Astrocyte of the cerebellum (primary cell): ENCODE measurements at regions not wholly inside any gene's neighbourhood (a gene's known extent, or its start where the extent isn't known, plus 50 kb on each side); places are given as distances from the start of the nearest gene placed in this dataset.

ENCODE experiments used
- DNase-seq: peaks from one replicate; pipeline ENCODE4 v3.0.0-alpha.2; 2011; ENCODE audit warnings: low read depth
- H3K4me3 ChIP-seq: 2 replicates; pipeline ENCODE4 v1.5.1; 2011; ENCODE audit warnings: mild to moderate bottlenecking, low read depth, low read length, moderate library complexity
- in situ Hi-C: cut with HindIII; loops from 2 replicates; pipeline ENCODE4 v1.10.0; 2017; ENCODE audit warnings: low sequenced_read_pairs
- TF ChIP-seq, protein P1 (sequence below): IDR thresholded peaks from 2 replicates; pipeline ENCODE4 v1.5.1; 2012; ENCODE audit warnings: low read length, low read depth, moderate library complexity, mild to moderate bottlenecking; ENCODE audit errors: missing control alignments

DNA sequence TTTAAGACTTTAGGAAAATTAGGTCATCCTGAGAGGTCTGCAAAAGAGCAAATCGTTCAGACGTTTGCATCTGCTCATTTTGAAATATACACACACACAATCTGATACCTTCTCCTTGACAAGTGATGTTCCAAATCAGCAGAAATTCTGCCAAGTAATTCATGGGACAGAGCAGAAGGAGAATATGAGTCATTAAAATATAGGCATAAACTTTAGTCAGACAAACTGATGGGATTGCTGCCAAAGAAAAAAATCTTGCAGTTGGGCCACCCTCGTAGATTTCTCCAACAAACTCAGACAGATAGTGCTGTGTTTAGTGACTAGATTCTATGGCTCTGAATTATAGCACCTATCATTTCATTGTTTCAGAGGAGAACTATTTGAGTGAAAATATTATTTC, 336.3 kb downstream of the NYAP2 start:
- TF ChIP-seq, protein P1, sequence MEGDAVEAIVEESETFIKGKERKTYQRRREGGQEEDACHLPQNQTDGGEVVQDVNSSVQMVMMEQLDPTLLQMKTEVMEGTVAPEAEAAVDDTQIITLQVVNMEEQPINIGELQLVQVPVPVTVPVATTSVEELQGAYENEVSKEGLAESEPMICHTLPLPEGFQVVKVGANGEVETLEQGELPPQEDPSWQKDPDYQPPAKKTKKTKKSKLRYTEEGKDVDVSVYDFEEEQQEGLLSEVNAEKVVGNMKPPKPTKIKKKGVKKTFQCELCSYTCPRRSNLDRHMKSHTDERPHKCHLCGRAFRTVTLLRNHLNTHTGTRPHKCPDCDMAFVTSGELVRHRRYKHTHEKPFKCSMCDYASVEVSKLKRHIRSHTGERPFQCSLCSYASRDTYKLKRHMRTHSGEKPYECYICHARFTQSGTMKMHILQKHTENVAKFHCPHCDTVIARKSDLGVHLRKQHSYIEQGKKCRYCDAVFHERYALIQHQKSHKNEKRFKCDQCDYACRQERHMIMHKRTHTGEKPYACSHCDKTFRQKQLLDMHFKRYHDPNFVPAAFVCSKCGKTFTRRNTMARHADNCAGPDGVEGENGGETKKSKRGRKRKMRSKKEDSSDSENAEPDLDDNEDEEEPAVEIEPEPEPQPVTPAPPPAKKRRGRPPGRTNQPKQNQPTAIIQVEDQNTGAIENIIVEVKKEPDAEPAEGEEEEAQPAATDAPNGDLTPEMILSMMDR = no peak
- DNase-seq = peak; percentile 70
- in situ Hi-C loops = no loop called here
- H3K4me3 ChIP-seq = no peak overlapping the region

DNA sequence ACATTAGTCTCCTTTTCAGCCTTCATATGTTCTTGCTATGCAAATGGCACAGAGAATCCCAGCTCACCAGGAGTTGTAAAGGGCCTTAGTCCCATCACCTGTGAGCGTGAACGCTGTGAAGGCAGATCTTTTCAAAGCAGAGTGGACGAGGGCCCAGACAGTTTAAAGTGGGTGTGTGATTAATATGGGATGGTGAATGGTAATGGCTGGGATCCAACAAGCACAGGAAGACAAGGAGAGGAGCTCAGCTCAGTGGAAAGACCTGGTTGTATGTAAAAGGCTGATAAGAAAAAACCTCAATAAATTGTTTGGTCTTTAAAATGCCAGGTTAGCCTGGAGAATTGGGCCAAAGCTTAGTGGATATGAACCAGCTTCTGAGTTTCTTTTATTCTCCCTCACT, 326.2 kb downstream of the NYAP2 start:
- no peak overlapping the region for H3K4me3 ChIP-seq
- in situ Hi-C loops = no loop called here
- DNase-seq = no peak
- TF ChIP-seq, protein P1 = no peak
